GM23338 (cell line): ENCODE measurements at regions not wholly inside any gene's neighbourhood (a gene's known extent, or its start where the extent isn't known, plus 50 kb on each side); places are given as distances from the start of the nearest gene placed in this dataset.

Source experiments
- ATAC-seq: fragments of 200-7000 bp; cut with Tn5 transposase; 3 replicates; pipeline ENCODE4 v1.9.1; 2020
- DNase-seq: peaks from one replicate; pipeline ENCODE4 v3.0.0-alpha.2; 2015; ENCODE audit warnings: low spot score
- H2AFZ ChIP-seq: fragments of 200-600 bp; sonication (generic); 2 replicates; pipeline ENCODE4 v1.8.0; 2016; ENCODE audit warnings: antibody characterized with exemption, mild to moderate bottlenecking, moderate library complexity
- H3F3A ChIP-seq: fragments of 200-600 bp; sonication (generic); replicated peaks from 2 replicates; pipeline ENCODE4 v1.8.0; 2017; ENCODE audit warnings: antibody characterized with exemption, mixed run types, low read depth
- H3K27ac ChIP-seq: fragments of 200-600 bp; sonication (generic); 2 replicates; pipeline ENCODE4 v1.6.1; 2016; ENCODE audit warnings: low read depth
- H3K27me3 ChIP-seq: fragments of 200-600 bp; sonication (generic); 2 replicates; pipeline ENCODE4 v1.8.0; 2016; ENCODE audit warnings: mild to moderate bottlenecking, mixed run types, moderate library complexity; ENCODE audit not compliant: insufficient read depth
- H3K36me3 ChIP-seq: fragments of 200-600 bp; sonication (generic); 2 replicates; pipeline ENCODE4 v1.8.0; 2016; ENCODE audit warnings: mild to moderate bottlenecking; ENCODE audit not compliant: insufficient read depth
- H3K4me1 ChIP-seq: fragments of 200-600 bp; sonication (generic); 2 replicates; pipeline ENCODE4 v1.8.0; 2016; ENCODE audit warnings: mild to moderate bottlenecking, moderate library complexity; ENCODE audit not compliant: insufficient read depth
- H3K4me2 ChIP-seq: fragments of 200-600 bp; sonication (generic); 2 replicates; pipeline ENCODE4 v1.7.1; 2017; ENCODE audit warnings: mixed run types
- H3K4me3 ChIP-seq: fragments of 200-600 bp; sonication (generic); 2 replicates; pipeline ENCODE4 v1.6.1; 2016; ENCODE audit warnings: mixed run types
- H3K79me2 ChIP-seq: fragments of 200-600 bp; sonication (generic); replicated peaks from 2 replicates; pipeline ENCODE4 v1.8.0; 2017; ENCODE audit warnings: mild to moderate bottlenecking; ENCODE audit not compliant: insufficient read depth
- H3K9me2 ChIP-seq: fragments of 200-600 bp; sonication (generic); 2 replicates; pipeline ENCODE4 v1.8.0; 2017; ENCODE audit not compliant: insufficient read depth
- H4K20me1 ChIP-seq: fragments of 200-600 bp; sonication (generic); replicated peaks from 2 replicates; pipeline ENCODE4 v1.8.0; 2017; ENCODE audit warnings: mild to moderate bottlenecking; ENCODE audit not compliant: insufficient read depth
- H3K27ac Mint-ChIP-seq: 2 replicates; pipeline ENCODE4 v1.8.0; 2020; ENCODE audit warnings: inconsistent platforms, mild to moderate bottlenecking, moderate library complexity, mixed read lengths
- H3K27me3 Mint-ChIP-seq: 3 replicates; pipeline ENCODE4 v1.8.0; 2022; ENCODE audit warnings: low read depth, mild to moderate bottlenecking, moderate library complexity, mixed read lengths, inconsistent platforms; ENCODE audit not compliant: insufficient read depth, poor library complexity
- H3K36me3 Mint-ChIP-seq: 3 replicates; pipeline ENCODE4 v1.8.0; 2021; ENCODE audit warnings: low read depth, mild to moderate bottlenecking, inconsistent platforms, moderate library complexity, mixed read lengths
- H3K4me1 Mint-ChIP-seq: 3 replicates; pipeline ENCODE4 v1.8.0; 2020; ENCODE audit warnings: mild to moderate bottlenecking, inconsistent platforms, mixed read lengths
- H3K4me3 Mint-ChIP-seq: 3 replicates; pipeline ENCODE4 v1.8.0; 2021; ENCODE audit warnings: moderate library complexity, mild to moderate bottlenecking, inconsistent platforms, mixed read lengths
- H3K9me3 Mint-ChIP-seq: 3 replicates; pipeline ENCODE4 v1.8.0; 2020; ENCODE audit warnings: moderate library complexity, mild to moderate bottlenecking, inconsistent platforms, mixed read lengths
- CREB1 ChIP-seq: fragments of 250-450 bp; sonication (Bioruptor Pico); IDR thresholded peaks from 2 replicates; pipeline ENCODE4 v1.5.0; 2020; ENCODE audit warnings: low read depth, mild to moderate bottlenecking, moderate library complexity
- CTCF ChIP-seq, 2 experiments: fragments of 200-600 bp in 1 of 2; sonication (generic) in 1 of 2; conservative IDR thresholded peaks; 2 replicates each; pipeline versions ENCODE4 v1.5.1 to v1.6.1; 2016 to 2017; ENCODE audit warnings: antibody characterized with exemption in 2 of 2, low read depth in 2 of 2, mild to moderate bottlenecking in 2 of 2, moderate library complexity in 1 of 2
- EZH2 ChIP-seq: fragments of 200-600 bp; sonication (generic); IDR thresholded peaks from one replicate; pipeline ENCODE4 v1.8.0; 2017; ENCODE audit warnings: antibody characterized with exemption, mild to moderate bottlenecking, low read depth; ENCODE audit not compliant: unreplicated experiment
- EZH2phosphoT487 ChIP-seq: fragments of 200-600 bp; sonication (generic); IDR thresholded peaks from one replicate; pipeline ENCODE4 v1.8.1; 2018; ENCODE audit warnings: antibody characterized with exemption; ENCODE audit not compliant: unreplicated experiment
- JUNB ChIP-seq: IDR thresholded peaks from one replicate; pipeline ENCODE4 v1.6.1; 2016; ENCODE audit warnings: antibody characterized with exemption; ENCODE audit not compliant: unreplicated experiment
- NANOG ChIP-seq: IDR thresholded peaks from 2 replicates; pipeline ENCODE4 v1.6.1; 2016; ENCODE audit warnings: antibody characterized with exemption, borderline replicate concordance
- POLR2AphosphoS5 ChIP-seq: IDR thresholded peaks from 2 replicates; pipeline ENCODE4 v1.6.1; 2016; ENCODE audit warnings: antibody characterized with exemption, low read depth
- STAT1 ChIP-seq: IDR thresholded peaks from one replicate; pipeline ENCODE4 v1.6.1; 2016; ENCODE audit warnings: antibody characterized with exemption; ENCODE audit not compliant: unreplicated experiment
- ZNF114 ChIP-seq: fragments of 250-450 bp; sonication (Bioruptor Pico); IDR thresholded peaks from 2 replicates; pipeline ENCODE4 v1.5.0; 2020; ENCODE audit warnings: mild to moderate bottlenecking, moderate library complexity
- ZNF331 ChIP-seq: fragments of 250-450 bp; sonication (Bioruptor Pico); IDR thresholded peaks from 2 replicates; pipeline ENCODE4 v1.5.0; 2020; ENCODE audit warnings: low read depth, mild to moderate bottlenecking, moderate library complexity
- ZNF462 ChIP-seq: fragments of 250-450 bp; sonication (Bioruptor Pico); IDR thresholded peaks from 2 replicates; pipeline ENCODE4 v1.5.0; 2020; ENCODE audit warnings: mild to moderate bottlenecking, moderate library complexity
- TF ChIP-seq, protein P1 (sequence below): IDR thresholded peaks from 2 replicates; pipeline ENCODE4 v1.6.1; 2016; ENCODE audit warnings: antibody characterized with exemption
- TF ChIP-seq, protein P2 (sequence below): IDR thresholded peaks from one replicate; pipeline ENCODE4 v1.6.1; 2018; ENCODE audit warnings: antibody characterized with exemption; ENCODE audit not compliant: unreplicated experiment

DNA sequence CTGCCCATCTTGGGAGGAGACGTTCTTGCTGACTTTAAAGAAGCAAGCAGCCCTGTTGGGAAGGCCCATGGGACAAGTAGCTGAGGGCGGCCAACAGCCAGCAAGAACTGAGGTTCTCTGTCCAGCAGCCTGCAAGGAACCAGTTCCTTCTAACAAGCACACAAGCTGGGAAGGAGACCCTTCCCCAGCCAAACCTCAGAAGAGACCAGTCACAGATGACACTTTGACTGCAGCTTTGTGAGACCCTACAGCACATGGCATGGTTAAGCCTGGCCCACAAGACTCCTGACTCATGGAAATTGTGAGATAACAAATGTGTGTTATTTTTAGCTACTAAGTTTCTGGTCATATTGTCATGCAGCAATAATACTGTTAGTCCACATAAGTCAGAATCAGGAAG, 99.9 kb downstream of the PRLHR start:
- Mint-ChIP-seq H3K27ac (no peak overlapping the region), H3K36me3 (peaks cover 9% of the 10 kb centered on the region; the same call in 2 of the 3 replicates), H3K4me1 (peaks cover 13% of the 10 kb centered on the region; the same call in 2 of the 3 replicates), H3K4me3 (no peak overlapping the region), H3K9me3 (peaks cover 14% of the 10 kb centered on the region), H3K27me3 (no peaks in the 10 kb centered on the region)
- Histone ChIP-seq H3K9me2 (no peaks in the 10 kb centered on the region; the same call in 1 of the 2 replicates), H3K4me1 (peaks cover 9% of the 10 kb centered on the region), H2AFZ (no peak overlapping the region), H3K4me2 (no peak overlapping the region), H3K4me3 (no peak overlapping the region), H3K36me3 (no peaks in the 10 kb centered on the region), H3K27ac (no peak overlapping the region), H3F3A (no peaks in the 10 kb centered on the region), H3K79me2 (no peaks in the 10 kb centered on the region), H4K20me1 (no peaks in the 10 kb centered on the region), H3K27me3 (no peaks in the 10 kb centered on the region)
- ATAC-seq (no peak), DNase-seq (no peak)
- TF ChIP-seq CTCF (conservative IDR thresholded peaks at IDR 0.05; ENCODE audit: low read depth in 2 of 2), result no peak
- TF ChIP-seq ZNF331, result no peak
- no peak for TF ChIP-seq ZNF114
- no peak for TF ChIP-seq JUNB
- TF ChIP-seq, protein P1, sequence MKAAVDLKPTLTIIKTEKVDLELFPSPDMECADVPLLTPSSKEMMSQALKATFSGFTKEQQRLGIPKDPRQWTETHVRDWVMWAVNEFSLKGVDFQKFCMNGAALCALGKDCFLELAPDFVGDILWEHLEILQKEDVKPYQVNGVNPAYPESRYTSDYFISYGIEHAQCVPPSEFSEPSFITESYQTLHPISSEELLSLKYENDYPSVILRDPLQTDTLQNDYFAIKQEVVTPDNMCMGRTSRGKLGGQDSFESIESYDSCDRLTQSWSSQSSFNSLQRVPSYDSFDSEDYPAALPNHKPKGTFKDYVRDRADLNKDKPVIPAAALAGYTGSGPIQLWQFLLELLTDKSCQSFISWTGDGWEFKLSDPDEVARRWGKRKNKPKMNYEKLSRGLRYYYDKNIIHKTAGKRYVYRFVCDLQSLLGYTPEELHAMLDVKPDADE, result no peak
- no peak for TF ChIP-seq CREB1 (CRISPR knock-in tag)
- TF ChIP-seq NANOG, result no peak
- TF ChIP-seq EZH2, result no peak
- no peak for TF ChIP-seq POLR2AphosphoS5
- TF ChIP-seq ZNF462 (CRISPR knock-in tag), result no peak
- TF ChIP-seq, protein P2, sequence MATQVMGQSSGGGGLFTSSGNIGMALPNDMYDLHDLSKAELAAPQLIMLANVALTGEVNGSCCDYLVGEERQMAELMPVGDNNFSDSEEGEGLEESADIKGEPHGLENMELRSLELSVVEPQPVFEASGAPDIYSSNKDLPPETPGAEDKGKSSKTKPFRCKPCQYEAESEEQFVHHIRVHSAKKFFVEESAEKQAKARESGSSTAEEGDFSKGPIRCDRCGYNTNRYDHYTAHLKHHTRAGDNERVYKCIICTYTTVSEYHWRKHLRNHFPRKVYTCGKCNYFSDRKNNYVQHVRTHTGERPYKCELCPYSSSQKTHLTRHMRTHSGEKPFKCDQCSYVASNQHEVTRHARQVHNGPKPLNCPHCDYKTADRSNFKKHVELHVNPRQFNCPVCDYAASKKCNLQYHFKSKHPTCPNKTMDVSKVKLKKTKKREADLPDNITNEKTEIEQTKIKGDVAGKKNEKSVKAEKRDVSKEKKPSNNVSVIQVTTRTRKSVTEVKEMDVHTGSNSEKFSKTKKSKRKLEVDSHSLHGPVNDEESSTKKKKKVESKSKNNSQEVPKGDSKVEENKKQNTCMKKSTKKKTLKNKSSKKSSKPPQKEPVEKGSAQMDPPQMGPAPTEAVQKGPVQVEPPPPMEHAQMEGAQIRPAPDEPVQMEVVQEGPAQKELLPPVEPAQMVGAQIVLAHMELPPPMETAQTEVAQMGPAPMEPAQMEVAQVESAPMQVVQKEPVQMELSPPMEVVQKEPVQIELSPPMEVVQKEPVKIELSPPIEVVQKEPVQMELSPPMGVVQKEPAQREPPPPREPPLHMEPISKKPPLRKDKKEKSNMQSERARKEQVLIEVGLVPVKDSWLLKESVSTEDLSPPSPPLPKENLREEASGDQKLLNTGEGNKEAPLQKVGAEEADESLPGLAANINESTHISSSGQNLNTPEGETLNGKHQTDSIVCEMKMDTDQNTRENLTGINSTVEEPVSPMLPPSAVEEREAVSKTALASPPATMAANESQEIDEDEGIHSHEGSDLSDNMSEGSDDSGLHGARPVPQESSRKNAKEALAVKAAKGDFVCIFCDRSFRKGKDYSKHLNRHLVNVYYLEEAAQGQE, result no peak
- TF ChIP-seq STAT1, result no peak
- no peak for TF ChIP-seq EZH2phosphoT487
